CD4-positive, alpha-beta T cell (primary cell): ENCODE measurements at regions not wholly inside any gene's neighbourhood (a gene's known extent, or its start where the extent isn't known, plus 50 kb on each side); places are given as distances from the start of the nearest gene placed in this dataset.

Source experiments
- ATAC-seq: fragments of 200-7000 bp; cut with Tn5 transposase; one replicate; pipeline ENCODE4 v1.10.0; 2022; ENCODE audit warnings: mild to moderate bottlenecking; ENCODE audit not compliant: poor library complexity
- CTCF ChIA-PET: fragments of 350-600 bp; sonication (Branson Sonifier 250); formaldehyde crosslinking; loops from one replicate; lab custom pipeline; 2021; ENCODE audit warnings: antibody characterized with exemption, inconsistent platforms; lab: Charles Lee
- POLR2A ChIA-PET: fragments of 350-600 bp; sonication (Branson Sonifier 250); formaldehyde crosslinking; loops from one replicate; lab custom pipeline; 2021; ENCODE audit warnings: antibody characterized with exemption, inconsistent platforms; lab: Charles Lee
- DNase-seq, 14 experiments: peaks; one replicate each; pipeline ENCODE4 v3.0.0-alpha.2; 2013 to 2020; ENCODE audit warnings: mixed read lengths in 2 of 14
- H3K27ac ChIP-seq, 2 donors: one replicate each; pipeline versions ENCODE4 v1.5.1 to v1.7.0; 2013; ENCODE audit warnings: low read length in 2 of 2, low read depth in 1 of 2, mild to moderate bottlenecking in 1 of 2
- H3K27me3 ChIP-seq, 2 experiments: 1 replicate in 1 of 2; 2 replicates in 1 of 2; pipeline versions ENCODE4 v1.6.1 to v1.7.0; 2013; ENCODE audit warnings: low read length in 2 of 2, control low read depth in 1 of 2, mild to moderate bottlenecking in 1 of 2, moderate library complexity in 1 of 2; ENCODE audit not compliant: insufficient read depth in 2 of 2, control insufficient read depth in 1 of 2
- H3K36me3 ChIP-seq: one replicate; pipeline ENCODE4 v1.6.1; 2013; ENCODE audit warnings: low read length, control low read depth; ENCODE audit not compliant: insufficient read depth
- H3K4me1 ChIP-seq: one replicate; pipeline ENCODE4 v1.6.1; 2013; ENCODE audit warnings: low read length, control low read depth; ENCODE audit not compliant: insufficient read depth
- H3K4me3 ChIP-seq: one replicate; pipeline ENCODE4 v1.5.1; 2013; ENCODE audit warnings: mild to moderate bottlenecking, low read length, moderate library complexity
- H3K9me3 ChIP-seq, 2 experiments: 1 replicate in 1 of 2; 2 replicates in 1 of 2; pipeline versions ENCODE4 v1.6.1 to v1.7.0; 2013; ENCODE audit warnings: low read length in 2 of 2, mild to moderate bottlenecking in 2 of 2, control low read depth in 1 of 2, moderate library complexity in 1 of 2; ENCODE audit not compliant: control insufficient read depth in 1 of 2, insufficient read depth in 1 of 2
- H3K27ac Mint-ChIP-seq: one replicate; pipeline ENCODE4 v1.8.0; 2020; ENCODE audit warnings: mixed read lengths
- H3K27me3 Mint-ChIP-seq: one replicate; pipeline ENCODE4 v1.8.0; 2021; ENCODE audit warnings: mixed read lengths
- H3K36me3 Mint-ChIP-seq: one replicate; pipeline ENCODE4 v1.8.0; 2021; ENCODE audit warnings: low read depth, mixed read lengths
- H3K4me1 Mint-ChIP-seq: one replicate; pipeline ENCODE4 v1.8.0; 2021; ENCODE audit warnings: low read depth, mixed read lengths
- H3K4me3 Mint-ChIP-seq: one replicate; pipeline ENCODE4 v1.8.0; 2020; ENCODE audit warnings: mild to moderate bottlenecking, mixed read lengths
- H3K9me3 Mint-ChIP-seq: one replicate; pipeline ENCODE4 v1.8.0; 2020; ENCODE audit warnings: mixed read lengths
- intact Hi-C, 2 experiments: fragments of 100-400 bp; cut with DNase I in 1 of 2; cut with micrococcal nuclease in 1 of 2; formaldehyde crosslinking; loops; one replicate each; pipeline versions ENCODE4 v1.15.1 to v1.9.0; 2023 to 2025; cut with DNase I, micrococcal nuclease
- TF ChIP-seq, protein P1 (sequence below): fragments of 200-600 bp; IDR thresholded peaks from one replicate; pipeline ENCODE4 v1.8.0; 2022; ENCODE audit warnings: antibody characterized with exemption, mild to moderate bottlenecking

DNA sequence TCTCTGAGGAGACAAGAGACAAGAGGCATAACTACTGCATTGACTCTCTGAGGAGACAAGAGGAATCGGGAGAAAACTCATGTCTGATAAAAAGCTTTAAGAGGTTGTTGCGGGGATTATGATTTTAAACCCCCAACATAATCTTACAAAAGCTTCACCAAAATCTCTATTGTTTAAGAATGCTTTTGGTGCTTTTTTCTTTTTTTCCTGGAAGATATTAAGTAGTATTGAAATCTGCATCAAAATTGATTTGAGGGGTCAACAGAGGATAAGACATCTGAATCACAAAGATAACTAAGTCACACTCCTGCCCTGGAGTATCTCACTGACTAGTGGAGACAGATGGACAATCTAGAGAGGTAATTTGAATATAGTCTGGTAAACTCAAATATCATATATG, 115.6 kb upstream of the MROH9 start:
- Mint-ChIP-seq H3K27ac (no peak overlapping the region), H3K27me3 (no peaks in the 10 kb centered on the region), H3K9me3 (no peaks in the 10 kb centered on the region), H3K36me3 (no peaks in the 10 kb centered on the region), H3K4me3 (no peak overlapping the region), H3K4me1 (no peaks in the 10 kb centered on the region)
- DNase-seq (no peak), ATAC-seq (no peak)
- TF ChIP-seq, protein P1, sequence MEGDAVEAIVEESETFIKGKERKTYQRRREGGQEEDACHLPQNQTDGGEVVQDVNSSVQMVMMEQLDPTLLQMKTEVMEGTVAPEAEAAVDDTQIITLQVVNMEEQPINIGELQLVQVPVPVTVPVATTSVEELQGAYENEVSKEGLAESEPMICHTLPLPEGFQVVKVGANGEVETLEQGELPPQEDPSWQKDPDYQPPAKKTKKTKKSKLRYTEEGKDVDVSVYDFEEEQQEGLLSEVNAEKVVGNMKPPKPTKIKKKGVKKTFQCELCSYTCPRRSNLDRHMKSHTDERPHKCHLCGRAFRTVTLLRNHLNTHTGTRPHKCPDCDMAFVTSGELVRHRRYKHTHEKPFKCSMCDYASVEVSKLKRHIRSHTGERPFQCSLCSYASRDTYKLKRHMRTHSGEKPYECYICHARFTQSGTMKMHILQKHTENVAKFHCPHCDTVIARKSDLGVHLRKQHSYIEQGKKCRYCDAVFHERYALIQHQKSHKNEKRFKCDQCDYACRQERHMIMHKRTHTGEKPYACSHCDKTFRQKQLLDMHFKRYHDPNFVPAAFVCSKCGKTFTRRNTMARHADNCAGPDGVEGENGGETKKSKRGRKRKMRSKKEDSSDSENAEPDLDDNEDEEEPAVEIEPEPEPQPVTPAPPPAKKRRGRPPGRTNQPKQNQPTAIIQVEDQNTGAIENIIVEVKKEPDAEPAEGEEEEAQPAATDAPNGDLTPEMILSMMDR: no peak
- Histone ChIP-seq H3K9me3 (no peaks in the 10 kb centered on the region), H3K4me3 (no peak overlapping the region), H3K27ac (no peak overlapping the region), H3K27me3 (no peaks in the 10 kb centered on the region), H3K4me1 (no peaks in the 10 kb centered on the region), H3K36me3 (no peaks in the 10 kb centered on the region)
- intact Hi-C loops: no loop called here
- POLR2A ChIA-PET: no interaction called here
- CTCF ChIA-PET: no interaction called here

DNA sequence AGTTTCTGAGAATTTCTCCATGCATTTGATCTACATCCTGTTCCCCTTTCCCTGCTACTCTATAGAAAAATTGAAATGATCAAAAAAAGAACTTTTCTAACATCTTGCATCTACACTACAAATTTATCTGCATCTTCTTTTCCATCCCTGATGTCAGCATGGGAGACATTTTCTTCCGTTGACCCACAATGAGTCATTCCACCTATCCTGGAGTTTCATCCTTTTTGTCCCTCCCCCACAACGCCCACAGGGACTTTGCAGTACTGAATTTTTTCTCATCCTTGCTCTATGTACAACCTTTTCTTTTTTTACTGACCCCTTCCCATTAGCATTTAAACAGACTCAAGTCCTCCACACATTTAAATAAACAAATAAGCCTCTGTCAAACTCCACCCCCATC, 112.2 kb upstream of the MROH9 start:
- Mint-ChIP-seq H3K27ac (no peak overlapping the region), H3K4me1 (no peaks in the 10 kb centered on the region), H3K27me3 (no peaks in the 10 kb centered on the region), H3K36me3 (no peaks in the 10 kb centered on the region), H3K4me3 (no peak overlapping the region), H3K9me3 (no peaks in the 10 kb centered on the region)
- DNase-seq: no peak
- Histone ChIP-seq H3K27ac (no peak overlapping the region), H3K27me3 (peaks cover 0 to 2% of the 10 kb centered on the region in 2 experiments), H3K9me3 (no peaks in the 10 kb centered on the region), H3K36me3 (no peaks in the 10 kb centered on the region), H3K4me1 (no peaks in the 10 kb centered on the region), H3K4me3 (no peak overlapping the region)
- POLR2A ChIA-PET: no interaction called here
- ATAC-seq: no peak
- intact Hi-C loops: no loop called here
- CTCF ChIA-PET: no interaction called here
- TF ChIP-seq, protein P1: no peak

DNA sequence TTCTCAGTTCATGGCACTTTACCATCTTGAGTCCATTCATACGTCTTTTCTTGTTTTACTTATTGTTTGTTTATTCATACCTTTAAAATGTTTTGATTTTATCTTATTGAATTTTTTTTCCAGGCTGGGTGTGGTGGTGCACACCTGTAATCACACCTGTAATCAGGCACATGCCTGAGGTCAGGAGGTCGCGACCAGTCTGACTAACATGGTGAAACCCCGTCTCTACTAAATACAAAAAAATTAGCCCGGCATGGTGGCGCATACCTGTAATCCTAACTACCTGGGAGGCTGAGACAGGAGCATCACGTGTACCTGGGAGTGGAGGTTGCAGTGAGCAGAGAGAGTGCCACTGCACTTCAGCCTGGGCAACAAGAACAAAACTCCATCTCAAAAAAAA, 104.1 kb upstream of the MROH9 start:
- Mint-ChIP-seq H3K27me3 (no peaks in the 10 kb centered on the region), H3K4me1 (no peaks in the 10 kb centered on the region)

More for the DNA sequence above, 104.1 kb upstream of the MROH9 start:
- ChIA-PET CTCF (no interaction called here), POLR2A (no interaction called here)
- Histone ChIP-seq H3K9me3 (peaks cover 0 to 4% of the 10 kb centered on the region in 2 experiments), H3K4me1 (no peaks in the 10 kb centered on the region), H3K4me3 (no peak overlapping the region), H3K27ac (no peak overlapping the region), H3K27me3 (peaks cover 0 to 4% of the 10 kb centered on the region in 2 experiments), H3K36me3 (no peaks in the 10 kb centered on the region)
- intact Hi-C loops: no loop called here
- H3K27ac Mint-ChIP-seq: no peak overlapping the region
- no peak overlapping the region for H3K4me3 Mint-ChIP-seq
- ATAC-seq: no peak
- TF ChIP-seq, protein P1: no peak
- no peaks in the 10 kb centered on the region for H3K36me3 Mint-ChIP-seq
- no peaks in the 10 kb centered on the region for H3K9me3 Mint-ChIP-seq
- DNase-seq: no peak
